GM12878 (cell line): ENCODE measurements at regions not wholly inside any gene's neighbourhood (a gene's known extent, or its start where the extent isn't known, plus 50 kb on each side); places are given as distances from the start of the nearest gene placed in this dataset.

Source experiments
- BHLHE40 ChIP-seq, 2 experiments: fragments of 450-650 bp in 1 of 2; IDR thresholded peaks; 2 replicates each; pipeline ENCODE4 v1.6.1; 2011 to 2017; ENCODE audit warnings: low read depth in 2 of 2, borderline replicate concordance in 1 of 2, improper control_type of control experiment in 1 of 2, low read length in 1 of 2, mild to moderate bottlenecking in 1 of 2
- CBX5 ChIP-seq: sonication (generic); IDR thresholded peaks from 2 replicates; pipeline ENCODE4 v1.6.1; 2016; ENCODE audit warnings: low read depth, moderate library complexity, mild to moderate bottlenecking, inconsistent platforms
- CTCF ChIP-seq, 3 experiments: IDR thresholded peaks in 2 of 3; conservative IDR thresholded peaks in 1 of 3; 2 replicates each; pipeline ENCODE4 v1.5.1; 2011; ENCODE audit warnings: low read depth in 3 of 3, low read length in 3 of 3, mild to moderate bottlenecking in 3 of 3, control low read depth in 2 of 3, moderate library complexity in 2 of 3, inconsistent platforms in 1 of 3, mixed read lengths in 1 of 3; ENCODE audit not compliant: control insufficient read depth in 2 of 3, insufficient read depth in 1 of 3; ENCODE audit errors: extremely low read depth in 1 of 3
- EP300 ChIP-seq, 2 experiments: fragments of 150-350 bp in 1 of 2; IDR thresholded peaks; 2 replicates each; pipeline ENCODE4 v1.6.1; 2011 to 2012; ENCODE audit warnings: low read depth in 2 of 2, low read length in 2 of 2, borderline replicate concordance in 1 of 2, improper control_type of control experiment in 1 of 2, inconsistent platforms in 1 of 2; ENCODE audit not compliant: control insufficient read depth in 1 of 2
- MAX ChIP-seq: IDR thresholded peaks from 2 replicates; pipeline ENCODE4 v1.6.1; 2012; ENCODE audit warnings: low read depth, low read length, improper control_type of control experiment
- SMAD5 ChIP-seq: IDR thresholded peaks from 2 replicates; pipeline ENCODE4 v1.6.1; 2016; ENCODE audit warnings: antibody characterized with exemption, low read depth
- SUZ12 ChIP-seq: fragments of 200-600 bp; sonication (generic); IDR thresholded peaks from one replicate; pipeline ENCODE4 v1.6.1; 2018; ENCODE audit warnings: antibody characterized with exemption, mild to moderate bottlenecking; ENCODE audit not compliant: unreplicated experiment
- ZBTB33 ChIP-seq: fragments of 450-650 bp; IDR thresholded peaks from 2 replicates; pipeline ENCODE4 v1.6.1; 2017; ENCODE audit warnings: mild to moderate bottlenecking

GRCh38 chr1:185487026-185487425 lies 170.0 kb upstream of the IVNS1ABP start:
- no peak for TF ChIP-seq BHLHE40 (IDR thresholded peaks at IDR 0.05; ENCODE audit: borderline replicate concordance in 1 of 2, low read depth in 2 of 2, low read length in 1 of 2)
- no peak for TF ChIP-seq CTCF (IDR thresholded peaks at IDR 0.05 in 2 of 3, conservative IDR thresholded peaks at IDR 0.05 in 1 of 3; ENCODE audit: control insufficient read depth in 2 of 3, extremely low read depth in 1 of 3, insufficient read depth in 1 of 3, low read depth in 3 of 3, low read length in 3 of 3)
- TF ChIP-seq EP300 (IDR thresholded peaks at IDR 0.05; ENCODE audit: borderline replicate concordance in 1 of 2, control insufficient read depth in 1 of 2, low read depth in 2 of 2, low read length in 2 of 2): no peak
- no peak for TF ChIP-seq MAX
- TF ChIP-seq ZBTB33: no peak
- no peak for TF ChIP-seq SMAD5
- TF ChIP-seq SUZ12: no peak
- no peak for TF ChIP-seq CBX5
